ENCODE measurements at regions not wholly inside any gene's neighbourhood (a gene's known extent, or its start where the extent isn't known, plus 50 kb on each side); places are given as distances from the start of the nearest gene placed in this dataset.

- H3K27ac Mint-ChIP-seq: no peak overlapping the region
- ChIA-PET CTCF (interaction anchor here (0.6 kb wide), 2 partner anchors 398 to 450 kb away, joined by 3 read pairs; no protein-coding TSS in a partner anchor), POLR2A (no interaction called here)
- DNase-seq (ENCODE audit: low spot score): no peak
- TF ChIP-seq ZMAT4 (CRISPR knock-in tag; IDR thresholded peaks at IDR 0.05): no peak
- no peak for TF ChIP-seq ZBTB21 (CRISPR knock-in tag; IDR thresholded peaks at IDR 0.05; ENCODE audit: borderline replicate concordance)
- H3K4me3 Mint-ChIP-seq: no peak overlapping the region
- H3K27me3 Mint-ChIP-seq (ENCODE audit: low read depth): no peaks in the 10 kb centered on the region
- ATAC-seq: no peak
- H3K4me1 Mint-ChIP-seq: peaks cover 11% of the 10 kb centered on the region
- peaks cover 40% of the 10 kb centered on the region for H3K36me3 Mint-ChIP-seq
- H3K9me3 Mint-ChIP-seq: peaks cover 57% of the 10 kb centered on the region
Observed at GRCh38 chr4:183374950-183375555, 52.8 kb upstream of the CLDN24 start.

GRCh38 chr4:183376381-183376780 is 54.2 kb upstream of the CLDN24 start:
- no peak overlapping the region for H3K27ac Mint-ChIP-seq
- DNase-seq (ENCODE audit: low spot score) (no peak), ATAC-seq (no peak)
- no peak for TF ChIP-seq SP1 (CRISPR knock-in tag; conservative IDR thresholded peaks at IDR 0.05)
- no peak for TF ChIP-seq NFYB (CRISPR knock-in tag; conservative IDR thresholded peaks at IDR 0.05; ENCODE audit: low read depth)
- TF ChIP-seq OVOL2 (CRISPR knock-in tag; IDR thresholded peaks at IDR 0.05; ENCODE audit: borderline replicate concordance): no peak
- no peak for TF ChIP-seq ZNF416 (CRISPR knock-in tag; IDR thresholded peaks at IDR 0.05)
- no peak for TF ChIP-seq GRHL2 (CRISPR knock-in tag; IDR thresholded peaks at IDR 0.05; ENCODE audit: insufficient replicate concordance, severe bottlenecking)
- no peak for TF ChIP-seq STAT6 (CRISPR knock-in tag; conservative IDR thresholded peaks at IDR 0.05; ENCODE audit: low read depth)
- TF ChIP-seq NR3C1 (CRISPR knock-in tag; conservative IDR thresholded peaks at IDR 0.05; ENCODE audit: low read depth): no peak
- no peak for TF ChIP-seq TP53 (CRISPR knock-in tag; IDR thresholded peaks at IDR 0.05)
- no peak for TF ChIP-seq JAZF1 (CRISPR knock-in tag; IDR thresholded peaks at IDR 0.05)
- TF ChIP-seq CBFB (CRISPR knock-in tag; IDR thresholded peaks at IDR 0.05; ENCODE audit: low read depth): no peak
- TF ChIP-seq ZNF317 (CRISPR knock-in tag; IDR thresholded peaks at IDR 0.05; ENCODE audit: borderline replicate concordance, low read depth): no peak
- no peak for TF ChIP-seq USF1 (CRISPR knock-in tag; IDR thresholded peaks at IDR 0.05)
- TF ChIP-seq ZNF532 (CRISPR knock-in tag; IDR thresholded peaks at IDR 0.05; ENCODE audit: borderline replicate concordance): no peak
- no peak for TF ChIP-seq NFATC4 (CRISPR knock-in tag; IDR thresholded peaks at IDR 0.05)
- TF ChIP-seq ZNF263 (CRISPR knock-in tag; IDR thresholded peaks at IDR 0.05; ENCODE audit: low read depth): no peak
- peaks cover 43% of the 10 kb centered on the region for H3K36me3 Mint-ChIP-seq
- peaks cover 11% of the 10 kb centered on the region for H3K4me1 Mint-ChIP-seq
- H3K4me3 Mint-ChIP-seq: no peak overlapping the region
- peaks cover 69% of the 10 kb centered on the region for H3K9me3 Mint-ChIP-seq
- ChIA-PET CTCF (no interaction called here), POLR2A (no interaction called here)
- H3K27me3 Mint-ChIP-seq (ENCODE audit: low read depth): no peaks in the 10 kb centered on the region

All from WTC11 (cell line).